ACHN (cell line): ENCODE measurements at regions not wholly inside any gene's neighbourhood (a gene's known extent, or its start where the extent isn't known, plus 50 kb on each side); places are given as distances from the start of the nearest gene placed in this dataset.
"Not testable (repeated sequence)": the region's sequence is repeated elsewhere in the genome, so short reads cannot be mapped to it uniquely, and the experiment has no call there.

Experiments
- DNase-seq: peaks from one replicate; pipeline ENCODE4 v3.0.0-alpha.2; 2015
- in situ Hi-C: cut with HindIII; loops from 2 replicates; pipeline ENCODE4 v1.10.0; 2017; ENCODE audit warnings: low sequenced_read_pairs, low pct_ligation_motif_present, low pct_unique_long_range_greater_than_20kb

DNA sequence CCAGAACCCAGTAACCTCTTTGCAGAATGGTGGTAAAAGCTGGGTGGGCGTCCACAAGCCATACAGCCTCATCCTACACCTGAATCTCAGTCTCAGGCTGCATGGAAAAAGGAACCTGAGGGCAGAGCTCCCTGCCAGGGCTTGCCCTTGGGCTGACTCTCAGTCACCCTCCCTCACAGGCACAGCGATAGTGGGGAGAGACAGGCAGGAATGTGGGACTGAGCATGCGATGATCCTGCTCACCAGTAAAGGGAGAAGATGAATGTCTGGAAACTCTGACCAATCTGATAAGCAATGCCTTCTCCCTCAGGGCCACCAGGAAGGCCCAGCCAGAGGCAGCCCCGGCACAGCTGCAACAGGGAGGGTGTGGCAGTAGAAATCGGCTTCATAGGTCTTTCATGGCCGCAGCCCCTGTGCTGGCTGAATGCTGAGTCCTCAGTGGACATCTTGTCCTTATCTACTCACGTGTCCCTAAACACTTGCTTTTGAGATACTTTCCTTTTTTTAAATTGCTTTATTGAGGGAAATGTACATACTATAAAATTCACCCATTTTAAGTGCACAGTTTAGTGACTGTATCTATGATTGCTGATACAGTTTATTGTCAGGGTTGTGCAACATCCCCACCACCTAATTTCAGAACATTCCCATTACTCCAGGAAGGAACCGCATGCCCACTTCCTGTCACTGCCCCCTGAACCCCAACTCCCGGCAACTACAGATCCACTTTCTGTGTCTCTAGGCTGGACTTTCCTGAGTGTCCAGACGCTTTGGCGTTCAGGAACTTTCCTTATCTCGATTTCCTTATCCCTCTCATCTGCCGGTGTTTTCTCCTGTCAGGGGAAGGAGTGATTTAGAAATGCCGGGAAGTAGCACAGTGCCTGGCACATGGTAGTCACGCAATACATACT, 258.1 kb downstream of the PCNX1 start:
- DNase-seq: no peak

DNA sequence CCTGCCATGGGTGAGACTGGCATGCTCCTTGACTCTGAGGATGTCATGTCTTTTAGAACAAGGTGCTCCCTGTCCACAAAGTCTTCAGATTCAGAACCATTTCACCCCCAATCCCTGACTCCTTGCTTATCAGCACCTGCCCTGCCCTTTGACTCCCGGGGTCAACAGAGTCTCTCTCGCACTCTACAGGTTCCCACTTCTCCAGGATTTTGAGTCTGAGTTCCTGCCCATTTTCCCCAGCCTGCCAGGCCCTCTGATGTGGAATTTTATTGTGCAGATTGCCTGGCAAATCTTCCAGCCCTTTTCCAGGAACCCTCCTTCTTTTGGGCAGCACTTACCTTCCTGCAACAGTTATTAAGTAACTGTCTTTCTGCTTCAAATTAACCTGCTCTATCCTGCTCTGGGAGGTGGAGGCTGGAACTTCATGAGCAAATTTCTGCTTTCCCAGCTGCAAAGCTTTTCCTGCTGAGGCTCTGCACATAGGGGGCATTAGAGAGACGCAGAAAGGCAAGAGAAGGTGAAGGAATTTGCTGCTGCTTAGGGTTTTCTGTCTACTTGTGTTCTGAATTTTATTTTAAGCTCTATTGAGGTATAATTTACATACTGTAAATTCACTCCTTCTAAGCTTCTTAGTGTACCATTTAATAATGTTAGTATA, 259.1 kb downstream of the PCNX1 start:
- peak; percentile 84 for DNase-seq
- in situ Hi-C loops: no loop called here

More for the DNA sequence above, 258.1 kb downstream of the PCNX1 start:
- in situ Hi-C loops: no loop called here

DNA sequence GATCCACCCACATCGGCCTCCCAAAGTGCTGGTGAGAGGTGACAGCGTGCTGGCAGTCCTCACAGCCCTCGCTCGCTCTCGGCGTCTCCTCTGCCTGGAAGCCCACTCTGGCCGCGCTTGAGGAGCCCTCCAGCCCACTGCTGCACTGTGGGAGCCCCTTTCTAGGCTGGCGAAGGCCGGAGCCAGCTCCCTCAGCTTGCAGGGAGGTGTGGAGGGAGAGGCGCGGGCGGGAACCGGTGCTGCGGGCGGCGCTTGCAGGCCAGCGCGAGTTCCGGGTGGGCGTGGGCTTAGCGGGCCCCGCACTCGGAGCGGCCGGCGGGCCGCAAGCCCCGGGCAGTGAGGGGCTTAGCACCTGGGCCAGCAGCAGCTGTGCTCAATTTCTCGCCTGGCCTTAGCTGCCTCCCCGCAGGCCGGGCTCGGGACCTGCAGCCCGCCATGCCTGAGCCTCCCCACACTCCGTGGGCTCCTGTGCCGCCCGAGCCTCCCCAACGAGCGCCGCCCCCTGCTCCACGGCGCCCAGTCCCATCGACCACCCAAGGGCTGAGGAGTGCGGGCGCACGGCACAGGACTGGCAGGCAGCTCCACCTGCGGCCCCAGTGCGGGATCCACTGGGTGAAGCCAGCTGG, 260.2 kb downstream of the PCNX1 start:
- in situ Hi-C loops, DNase-seq: not testable (repeated sequence)

DNA sequence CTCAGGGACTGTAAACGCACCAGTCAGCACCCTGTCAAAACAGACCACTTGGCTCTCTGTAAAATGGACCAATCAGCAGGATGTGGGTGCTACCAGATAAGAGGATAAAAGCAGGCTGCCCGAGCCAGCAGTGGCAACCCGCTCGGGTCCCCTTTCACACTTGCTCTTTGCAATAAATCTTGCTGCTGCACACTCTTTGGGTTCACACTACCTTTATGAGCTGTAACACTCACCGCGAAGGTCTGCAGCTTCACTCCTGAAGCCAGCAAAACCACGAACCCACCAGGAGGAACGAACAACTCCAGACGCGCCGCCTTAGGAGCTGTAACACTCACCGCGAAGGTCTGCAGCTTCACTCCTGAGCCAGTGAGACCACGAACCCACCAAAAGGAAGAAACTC, 260.9 kb downstream of the PCNX1 start:
- in situ Hi-C loops: not testable (repeated sequence)

DNA sequence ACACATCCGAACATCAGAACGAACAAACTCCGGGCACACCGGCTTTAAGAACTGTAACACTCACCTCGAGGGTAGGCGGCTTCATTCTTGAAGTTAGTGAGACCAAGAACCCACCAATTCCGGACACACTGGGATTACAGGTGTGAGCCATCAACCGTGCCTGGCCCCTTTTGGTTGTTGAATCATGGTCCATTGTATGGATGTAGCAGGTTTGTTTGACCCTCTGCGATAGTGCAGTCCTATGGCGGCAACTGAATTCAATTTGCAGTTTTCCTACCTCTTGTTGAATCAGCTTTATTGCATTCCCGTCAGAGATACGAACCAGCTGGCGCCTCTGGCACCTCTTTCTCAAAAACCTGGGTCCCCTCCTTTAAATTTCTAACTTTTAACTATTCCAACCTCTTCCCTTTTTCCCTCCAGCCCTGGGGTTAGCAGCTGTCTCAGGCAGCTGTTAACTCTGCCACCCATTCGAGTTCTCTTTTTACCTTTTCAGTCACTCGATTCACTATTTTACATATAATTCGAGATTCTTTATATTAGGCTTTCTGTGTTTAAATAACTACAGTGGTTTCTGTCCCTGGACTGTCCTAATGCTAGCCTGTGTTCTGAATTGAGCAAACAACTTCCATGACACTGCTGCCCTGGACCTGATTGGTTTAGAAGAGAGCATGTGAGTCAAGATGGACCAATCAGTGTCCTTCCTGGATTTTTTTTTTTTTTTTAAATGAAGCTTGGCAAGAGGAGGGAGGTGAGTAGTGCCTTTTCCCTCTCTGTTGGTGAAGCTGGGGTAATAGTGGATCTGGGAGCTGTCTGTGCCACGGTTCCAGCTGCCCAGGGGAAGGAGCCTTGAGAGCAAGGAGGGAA, 261.5 kb downstream of the PCNX1 start:
- DNase-seq: no peak
- in situ Hi-C loops: no loop called here

More for the DNA sequence above, 260.9 kb downstream of the PCNX1 start:
- DNase-seq: not testable (repeated sequence)

DNA sequence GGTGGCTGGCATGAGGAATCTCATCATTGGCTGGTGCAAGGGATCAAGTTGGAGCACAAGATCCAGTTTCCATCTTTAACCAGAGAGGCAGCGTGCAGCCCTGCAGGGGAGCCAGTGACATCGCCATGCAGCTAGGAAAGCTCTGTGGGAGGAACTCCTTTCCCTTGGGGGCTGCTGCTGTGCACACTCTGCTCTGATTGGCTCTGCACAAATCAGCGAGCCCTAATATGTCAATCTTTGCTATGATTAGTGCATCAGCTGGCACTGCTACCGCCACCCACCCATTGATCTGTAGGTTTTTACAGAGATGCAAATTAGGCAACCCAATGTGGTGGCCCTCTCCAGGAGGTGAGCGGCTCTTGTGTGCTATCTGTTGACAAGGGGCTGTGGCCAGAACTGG, 262.6 kb downstream of the PCNX1 start:
- DNase-seq: no peak
- in situ Hi-C loops: no loop called here

DNA sequence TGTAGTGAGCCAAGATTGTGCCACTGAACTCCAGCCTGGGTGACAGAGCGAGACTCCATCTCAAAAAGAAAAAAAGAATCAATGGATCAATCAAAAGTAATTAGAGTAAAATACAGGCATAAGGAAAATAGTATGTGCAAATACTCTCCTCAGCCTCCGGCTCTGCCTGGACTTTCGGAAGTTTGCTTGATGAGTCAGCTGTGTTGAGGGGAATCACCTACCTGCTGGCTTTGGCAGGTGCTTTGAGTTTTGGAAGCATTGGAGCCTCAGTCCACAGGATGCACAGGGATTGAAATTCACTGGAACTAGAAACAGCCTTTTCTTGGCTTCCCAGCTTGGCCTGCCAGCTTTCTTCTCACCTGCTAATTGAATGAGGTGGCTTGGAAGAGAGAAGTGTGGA, 268.2 kb downstream of the PCNX1 start:
- DNase-seq: no peak
- in situ Hi-C loops: no loop called here

DNA sequence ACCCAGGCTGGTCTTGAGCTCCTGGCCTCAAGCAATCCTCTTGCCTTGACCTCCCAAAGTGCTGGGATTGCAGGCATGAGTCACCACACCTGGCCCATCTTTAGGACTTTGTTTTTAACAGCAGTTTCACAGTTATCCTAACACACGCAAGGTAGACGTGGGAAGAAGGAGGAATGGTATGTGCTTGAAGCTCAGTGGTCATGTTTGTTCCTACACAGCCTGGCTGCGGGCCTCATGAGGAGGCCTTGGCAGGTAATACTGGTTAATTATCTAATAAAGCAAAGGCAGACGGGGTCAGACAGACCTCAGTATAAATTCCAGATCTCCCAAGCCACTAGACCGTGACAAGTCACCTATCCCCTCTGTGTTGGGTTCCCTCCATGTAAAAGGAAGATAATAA, 271.8 kb downstream of the PCNX1 start:
- DNase-seq: no peak
- in situ Hi-C loops: no loop called here

DNA sequence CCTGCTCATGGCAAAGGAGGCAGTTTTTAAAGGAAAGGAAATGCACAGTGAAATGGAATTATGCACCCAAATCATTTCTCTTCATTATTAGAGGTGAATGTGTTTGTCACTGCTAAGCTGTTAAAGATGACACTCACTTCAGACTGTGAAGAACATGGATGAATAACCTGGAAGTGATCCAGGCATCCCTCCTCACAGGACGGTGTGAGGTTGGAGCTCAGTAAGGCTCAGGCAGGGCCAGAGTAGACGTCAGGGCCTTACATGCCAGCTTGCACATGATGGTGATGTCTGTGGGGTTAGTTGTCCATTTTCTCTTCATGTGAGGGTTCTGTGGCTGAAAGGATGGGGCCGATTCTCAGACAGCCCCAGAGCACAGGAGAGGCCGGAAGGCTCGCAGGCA, 273.1 kb downstream of the PCNX1 start:
- DNase-seq: no peak
- in situ Hi-C loops: no loop called here

DNA sequence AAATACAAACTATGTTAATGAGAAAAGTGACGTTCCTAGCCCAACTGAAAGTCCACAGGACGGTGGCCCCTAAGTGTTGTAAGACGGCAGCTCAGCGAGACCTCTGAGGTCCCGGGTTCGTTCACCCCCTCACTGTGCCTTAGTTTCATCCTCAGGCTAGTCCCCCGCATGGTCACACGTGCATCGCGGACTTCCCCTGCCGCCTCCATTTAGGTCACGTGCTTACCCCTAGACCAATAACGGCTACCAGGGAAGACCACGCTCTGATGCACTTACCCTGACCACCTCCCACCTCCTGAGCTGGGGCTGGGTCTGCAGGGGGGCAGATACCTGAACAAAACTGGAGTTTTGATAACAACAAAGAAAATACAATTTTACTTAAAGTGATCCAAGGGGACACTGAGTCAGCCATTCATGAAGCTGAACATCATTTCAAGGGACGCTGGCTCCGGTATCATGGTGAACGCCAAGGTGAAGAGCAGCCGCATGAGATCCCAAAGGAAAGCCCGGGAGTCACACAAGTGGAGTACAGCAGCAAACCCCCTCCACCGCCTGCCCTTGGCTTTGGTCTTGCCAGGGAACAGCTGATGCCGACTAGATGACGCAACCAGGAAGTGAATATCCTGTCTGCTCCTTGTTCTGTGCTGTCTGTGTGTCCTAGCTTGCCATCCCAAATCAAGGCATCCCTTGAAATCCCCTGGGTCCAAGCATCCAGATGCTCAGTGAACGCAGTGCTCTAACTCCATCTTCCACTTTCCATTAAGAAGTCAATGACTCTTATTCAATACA, 274.1 kb downstream of the PCNX1 start:
- DNase-seq: no peak
- in situ Hi-C loops: no loop called here

DNA sequence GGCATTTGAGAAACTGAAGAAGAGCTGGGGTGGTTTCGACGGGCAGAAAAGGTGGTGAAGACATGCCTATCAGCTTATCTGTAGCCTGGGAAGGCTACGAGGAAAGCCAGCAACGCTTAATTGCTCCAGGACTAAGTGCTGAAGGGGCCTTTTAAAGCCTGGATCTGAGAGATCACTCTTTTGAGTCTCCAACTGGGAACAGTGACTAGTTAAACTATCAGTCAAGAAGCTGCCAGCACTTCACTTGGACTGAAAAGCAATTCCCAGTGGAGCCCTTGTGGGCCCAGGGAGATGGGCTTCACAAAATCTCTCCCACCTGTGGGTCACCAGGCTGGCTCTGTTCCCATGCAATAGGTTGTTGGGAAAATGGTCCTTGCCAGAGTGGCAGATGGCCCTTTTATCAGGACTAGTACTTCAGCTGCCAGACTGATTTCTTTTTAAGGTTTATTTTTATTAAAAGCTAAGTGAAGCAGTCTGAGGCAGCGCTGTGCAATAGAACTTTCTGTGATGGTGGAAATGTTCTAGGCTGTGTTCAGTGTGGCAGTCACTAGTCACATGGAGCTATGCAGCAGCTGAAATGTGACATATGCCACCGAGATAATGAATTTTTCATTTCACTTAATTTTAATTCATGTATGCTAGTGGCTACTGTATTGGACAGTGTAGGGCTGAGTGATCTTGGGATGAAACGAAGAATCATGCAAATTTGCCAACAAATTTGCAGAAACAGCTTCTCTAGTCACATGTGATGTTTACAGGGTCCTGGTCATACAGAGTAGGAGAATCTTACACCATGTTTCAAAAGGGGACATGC, 276.8 kb downstream of the PCNX1 start:
- in situ Hi-C loops: no loop called here
- no peak for DNase-seq

DNA sequence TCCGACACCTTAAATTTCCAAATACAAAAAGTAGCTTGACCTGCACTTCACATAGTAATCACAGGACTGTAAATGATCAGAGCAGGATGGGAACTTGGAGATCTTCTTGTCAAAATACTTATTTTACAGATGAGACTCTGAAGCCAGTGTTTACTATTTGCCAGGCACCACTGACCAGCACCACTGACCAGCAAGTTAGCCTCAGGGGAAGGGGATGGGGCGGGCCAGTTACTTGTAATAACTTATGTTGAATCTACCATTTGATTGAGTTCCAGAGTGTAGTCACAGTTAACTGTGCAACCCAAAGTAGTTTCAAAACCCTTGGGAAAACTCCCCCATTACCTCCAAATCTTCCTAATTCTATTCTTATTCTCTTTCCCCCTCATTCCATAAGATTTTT, 278.4 kb downstream of the PCNX1 start:
- in situ Hi-C loops: no loop called here
- no peak for DNase-seq

DNA sequence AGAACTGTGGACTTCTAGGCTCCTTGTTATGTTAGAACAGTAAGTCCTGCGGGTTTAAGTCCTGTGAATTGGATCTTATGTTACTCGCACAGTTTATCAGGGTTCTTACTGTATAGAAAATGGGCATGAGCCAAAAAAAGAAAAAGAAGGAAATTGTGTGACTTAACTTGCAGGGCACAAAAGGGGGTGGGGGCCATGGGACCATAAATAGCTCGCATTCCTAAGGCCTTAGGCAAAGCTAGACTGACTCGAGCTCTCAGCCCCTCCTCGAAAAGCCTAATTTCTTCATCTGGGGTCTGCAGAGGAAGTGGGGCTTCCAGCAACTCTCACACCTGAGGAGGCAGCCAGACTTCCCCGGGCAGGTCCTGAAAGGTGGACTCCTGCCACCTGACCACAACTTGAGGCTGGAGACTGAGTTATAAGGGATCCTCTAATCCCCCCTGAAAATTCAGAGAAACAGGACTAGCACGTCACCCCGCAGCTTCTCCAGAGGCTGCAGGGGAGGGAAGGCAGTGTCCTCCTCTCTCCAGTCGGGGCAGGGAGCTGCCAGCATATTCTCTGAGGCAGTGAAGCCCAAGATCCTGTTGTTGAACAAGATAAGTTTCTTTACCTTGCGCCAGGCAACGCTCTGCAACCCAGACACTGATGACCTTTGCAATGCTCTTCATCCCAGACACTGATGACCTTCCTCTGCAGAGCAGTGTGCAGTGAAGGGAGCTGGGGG, 280.5 kb downstream of the PCNX1 start:
- in situ Hi-C loops: no loop called here

DNA sequence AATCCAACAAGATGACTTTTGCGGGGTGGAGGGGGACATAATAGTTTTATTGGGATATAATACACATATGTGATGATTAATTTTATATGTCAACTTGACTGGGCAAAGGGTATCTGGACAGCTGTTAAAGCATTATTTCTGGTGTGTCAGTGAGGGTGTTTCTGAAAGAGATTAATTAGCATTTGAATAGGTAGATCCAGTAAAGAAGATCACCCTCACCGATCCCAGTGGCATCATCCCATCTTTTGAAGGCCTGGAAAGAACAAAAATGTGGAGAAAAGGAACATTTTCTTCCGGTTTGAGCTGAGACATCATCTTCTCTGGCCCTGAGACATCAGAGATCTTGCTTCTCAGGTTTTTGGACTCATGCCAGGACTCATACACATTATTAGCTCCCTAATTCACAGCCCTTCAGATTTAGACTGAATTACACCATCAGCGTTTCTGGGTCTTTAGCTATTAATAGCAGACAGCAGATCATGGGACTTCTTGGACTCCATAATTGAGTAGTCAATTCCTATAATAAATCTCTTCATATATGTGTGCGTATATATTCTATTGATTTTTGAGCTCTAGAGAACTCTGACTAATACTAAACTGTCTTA, 283.6 kb downstream of the PCNX1 start:
- no peak for DNase-seq
- in situ Hi-C loops: no loop called here

More for the DNA sequence above, 280.5 kb downstream of the PCNX1 start:
- no peak for DNase-seq

DNA sequence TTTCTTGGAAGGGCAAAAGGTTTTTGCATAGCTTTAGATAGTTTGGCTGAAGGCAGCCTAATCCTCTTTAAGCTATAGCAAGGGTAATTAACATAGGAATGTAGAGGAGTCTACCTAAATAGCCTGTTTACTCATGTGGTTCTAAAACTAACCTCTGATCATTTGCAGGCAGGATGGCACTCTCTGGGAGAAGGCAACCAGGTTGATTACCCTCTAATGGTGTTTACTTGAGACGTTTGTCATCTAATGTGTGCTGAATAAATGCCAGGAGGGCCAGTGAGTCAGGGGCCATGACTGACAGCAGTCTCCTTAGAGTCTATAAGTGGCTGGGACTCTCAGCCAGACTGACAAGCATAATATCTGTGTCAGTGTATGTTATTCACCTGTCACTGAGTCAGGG, 286.4 kb downstream of the PCNX1 start:
- in situ Hi-C loops: no loop called here
- DNase-seq: no peak

DNA sequence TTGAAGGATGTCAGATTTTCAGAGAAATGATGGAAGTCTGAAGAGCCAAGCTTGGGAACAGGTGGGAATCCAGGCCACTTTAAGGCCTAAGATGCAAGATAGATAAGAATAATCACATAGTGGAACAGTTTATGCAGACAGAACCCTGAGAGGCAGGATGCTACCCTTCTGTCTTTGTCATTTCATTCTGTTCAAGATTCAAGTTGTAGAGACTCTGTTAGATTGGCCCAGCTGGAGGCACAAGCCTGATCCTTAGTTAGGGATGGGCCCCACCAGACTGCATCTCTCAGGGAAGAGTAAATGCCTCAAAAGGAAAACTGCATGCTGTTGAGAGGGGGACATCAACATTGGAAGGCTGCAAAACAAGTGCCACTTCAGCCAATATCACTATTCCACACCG, 287.0 kb downstream of the PCNX1 start:
- DNase-seq: no peak
- in situ Hi-C loops: no loop called here
